GM21576 (cell line): ENCODE measurements at regions not wholly inside any gene's neighbourhood (a gene's known extent, or its start where the extent isn't known, plus 50 kb on each side); places are given as distances from the start of the nearest gene placed in this dataset.
"Not testable (repeated sequence)": the region's sequence is repeated elsewhere in the genome, so short reads cannot be mapped to it uniquely, and the experiment has no call there.

Source experiments
- ATAC-seq: cut with Tn5 transposase; IDR thresholded peaks from one replicate; pipeline ENCODE4 v1.9.1; 2021; ENCODE audit warnings: mild to moderate bottlenecking, moderate library complexity; ENCODE audit not compliant: unreplicated experiment

DNA sequence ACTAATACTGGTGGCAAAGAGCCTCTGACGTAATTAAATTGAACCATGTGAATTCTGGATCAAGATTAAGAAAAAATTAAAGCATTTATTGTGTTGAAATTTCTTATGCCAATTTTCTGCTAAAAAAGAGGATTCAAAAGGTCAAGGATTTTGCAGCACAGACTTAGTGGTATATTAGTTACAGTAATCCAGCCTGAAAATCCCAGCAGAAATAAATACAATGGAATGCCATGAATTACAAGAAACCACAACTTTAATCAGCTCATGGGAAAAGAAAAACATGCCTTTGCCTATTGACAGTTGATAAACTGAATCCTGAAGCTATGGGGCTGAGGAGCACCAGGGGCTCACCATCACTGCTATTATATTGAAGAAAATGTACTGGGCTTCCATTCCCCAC, 114.8 kb upstream of the SATB2 start:
- no peak for ATAC-seq

DNA sequence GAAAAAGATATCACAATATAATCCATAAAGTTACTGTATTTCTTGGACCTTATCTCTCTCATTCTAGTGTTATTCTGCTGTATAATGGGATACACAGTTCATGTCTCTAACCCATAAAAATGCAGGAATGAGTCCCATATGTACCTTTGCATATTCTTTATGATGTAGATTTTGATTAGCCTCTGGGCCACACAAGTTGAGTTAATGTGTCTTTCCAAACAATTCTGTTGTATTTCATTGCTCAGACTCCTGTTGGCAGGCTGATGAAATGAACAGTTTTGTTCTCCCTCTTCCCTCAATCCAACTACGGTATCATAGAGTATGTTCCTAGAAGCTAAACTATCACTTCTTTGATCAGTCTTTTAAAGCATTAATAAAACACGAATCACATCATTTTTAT, 113.2 kb upstream of the SATB2 start:
- no peak for ATAC-seq

DNA sequence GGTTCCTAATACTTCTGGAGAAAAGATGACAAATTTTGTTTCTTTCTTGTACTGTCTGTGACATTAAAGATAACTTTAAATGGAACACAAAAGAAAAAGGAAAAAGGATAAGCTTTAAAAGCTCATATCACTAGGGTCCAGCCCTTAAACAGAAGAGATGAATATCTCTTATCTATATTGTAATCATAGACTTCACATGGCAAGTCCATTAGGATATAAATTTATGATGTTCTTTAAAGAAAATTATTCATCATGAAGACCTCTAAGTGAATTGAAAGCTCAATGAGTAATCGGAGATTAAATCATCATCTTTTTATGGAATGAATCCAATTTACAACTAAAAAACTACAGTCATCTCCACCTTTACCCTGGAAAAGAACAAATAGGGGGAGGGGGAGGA, 111.6 kb upstream of the SATB2 start:
- no peak for ATAC-seq

DNA sequence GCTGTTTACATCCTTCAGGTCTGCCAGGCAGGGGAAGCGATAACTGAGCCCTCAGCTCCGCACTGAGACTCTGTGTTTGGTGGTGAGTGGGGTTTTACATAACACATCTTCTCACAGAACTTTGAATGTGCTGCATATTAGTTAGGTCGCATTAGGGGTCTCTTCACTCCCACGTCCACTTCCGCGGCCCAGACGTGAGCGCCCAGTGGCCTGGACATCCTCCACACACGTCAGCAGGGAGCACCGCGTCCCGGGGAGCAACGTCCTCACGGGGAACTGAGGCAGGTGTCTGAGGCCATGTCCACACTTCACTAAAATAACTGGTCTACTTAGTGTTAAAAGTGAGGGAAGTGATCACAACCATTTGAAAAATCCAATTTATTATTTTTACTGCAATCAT, 100.4 kb upstream of the SATB2 start:
- ATAC-seq = no peak

DNA sequence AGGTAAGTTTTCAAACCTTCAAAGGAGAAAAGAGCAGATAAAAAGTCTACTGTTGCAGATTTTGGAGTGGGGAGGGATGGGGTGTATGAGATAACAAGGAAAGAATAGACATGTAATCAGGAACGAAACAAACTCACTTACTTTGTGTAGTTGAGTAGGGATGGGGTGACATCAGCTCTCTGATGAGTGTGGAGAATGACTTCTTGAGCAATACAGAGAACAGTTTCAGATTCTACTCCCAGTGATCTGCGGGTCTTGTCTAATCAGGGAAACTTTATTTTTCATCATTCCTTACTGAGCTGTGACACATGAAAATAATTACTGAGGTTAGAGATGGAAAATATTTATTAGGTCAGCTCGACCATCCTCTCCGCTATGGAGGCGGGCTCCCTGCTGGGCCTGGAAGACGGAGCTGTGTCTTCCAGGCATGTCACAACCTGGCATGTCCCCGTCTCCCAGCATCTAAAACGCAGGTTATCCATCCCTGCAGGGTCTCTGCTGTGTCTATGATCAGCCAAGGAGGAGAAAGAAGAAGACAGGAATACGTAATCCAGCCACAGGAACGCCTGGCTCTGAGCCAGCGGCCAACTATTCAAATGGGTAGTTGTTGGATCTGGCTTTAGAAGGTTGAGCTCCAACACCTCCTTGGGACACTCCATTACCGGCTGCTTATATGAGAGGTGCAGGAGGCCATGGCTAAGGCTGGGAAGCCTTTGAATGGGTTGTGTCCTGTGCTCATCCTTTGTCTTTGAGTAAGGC, 99.0 kb upstream of the SATB2 start:
- ATAC-seq = no peak

DNA sequence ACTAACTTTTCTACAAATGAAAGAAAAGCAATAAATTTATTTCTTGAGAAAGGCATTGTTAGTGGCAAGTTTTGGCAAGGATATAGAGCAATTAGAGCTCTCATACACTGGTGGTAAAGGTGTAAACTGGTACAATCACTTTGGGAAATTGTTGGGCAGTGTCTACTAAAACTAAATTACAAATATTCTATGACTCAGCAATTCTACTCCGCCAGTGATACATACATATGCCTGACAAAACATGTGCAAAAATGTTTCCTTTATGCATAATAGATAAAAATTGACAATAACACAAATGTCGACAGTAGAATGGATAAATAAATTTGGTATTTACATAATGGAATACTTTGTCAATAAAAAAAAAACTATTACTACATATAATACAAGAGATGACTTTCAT, 96.3 kb upstream of the SATB2 start:
- ATAC-seq = no peak

DNA sequence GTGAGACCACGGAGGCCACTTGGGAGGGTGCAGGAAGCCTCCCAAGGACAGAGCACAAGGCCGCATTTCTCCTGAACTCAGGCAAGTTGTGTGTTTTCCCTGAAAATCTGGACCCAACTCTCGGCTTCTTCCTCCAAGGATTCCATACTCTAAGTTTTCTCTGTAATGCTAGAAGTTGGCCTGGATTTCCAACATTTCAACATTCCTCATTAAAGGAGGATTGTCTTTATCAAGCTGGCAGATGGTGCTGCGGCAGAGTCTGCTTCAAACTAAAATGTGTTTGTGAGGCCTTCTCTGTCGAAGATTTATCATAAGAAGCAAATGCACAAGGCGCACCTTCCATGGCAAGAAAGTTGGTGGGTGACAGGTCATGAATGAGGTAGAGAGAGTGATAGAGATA, 94.4 kb upstream of the SATB2 start:
- ATAC-seq = no peak

DNA sequence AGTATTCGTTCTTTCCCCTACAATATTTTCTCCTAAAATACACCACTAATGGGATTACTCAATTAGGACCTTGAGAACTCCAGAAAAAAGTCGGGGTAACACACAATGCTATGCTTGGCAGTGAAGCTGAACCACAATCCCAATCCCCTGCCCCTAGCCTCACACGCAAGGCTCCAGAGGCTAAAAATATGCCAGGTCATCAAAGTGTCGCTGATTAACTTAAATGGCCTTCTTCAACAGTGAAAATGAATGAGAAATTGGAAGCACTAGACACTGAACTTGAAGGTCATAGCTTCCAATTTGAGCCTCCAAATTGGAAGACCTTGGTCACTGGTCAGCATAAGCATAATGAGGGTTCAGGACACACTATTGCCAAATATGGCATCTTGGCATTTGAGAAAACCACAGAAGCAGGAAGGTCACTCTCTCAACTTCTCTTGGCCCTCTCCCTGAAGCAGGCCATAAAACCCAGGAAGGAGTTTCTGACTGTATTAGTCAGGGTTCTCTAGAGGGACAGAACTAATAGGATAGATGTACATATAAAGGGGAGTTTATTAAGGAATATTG, 86.0 kb upstream of the SATB2 start:
- no peak for ATAC-seq

DNA sequence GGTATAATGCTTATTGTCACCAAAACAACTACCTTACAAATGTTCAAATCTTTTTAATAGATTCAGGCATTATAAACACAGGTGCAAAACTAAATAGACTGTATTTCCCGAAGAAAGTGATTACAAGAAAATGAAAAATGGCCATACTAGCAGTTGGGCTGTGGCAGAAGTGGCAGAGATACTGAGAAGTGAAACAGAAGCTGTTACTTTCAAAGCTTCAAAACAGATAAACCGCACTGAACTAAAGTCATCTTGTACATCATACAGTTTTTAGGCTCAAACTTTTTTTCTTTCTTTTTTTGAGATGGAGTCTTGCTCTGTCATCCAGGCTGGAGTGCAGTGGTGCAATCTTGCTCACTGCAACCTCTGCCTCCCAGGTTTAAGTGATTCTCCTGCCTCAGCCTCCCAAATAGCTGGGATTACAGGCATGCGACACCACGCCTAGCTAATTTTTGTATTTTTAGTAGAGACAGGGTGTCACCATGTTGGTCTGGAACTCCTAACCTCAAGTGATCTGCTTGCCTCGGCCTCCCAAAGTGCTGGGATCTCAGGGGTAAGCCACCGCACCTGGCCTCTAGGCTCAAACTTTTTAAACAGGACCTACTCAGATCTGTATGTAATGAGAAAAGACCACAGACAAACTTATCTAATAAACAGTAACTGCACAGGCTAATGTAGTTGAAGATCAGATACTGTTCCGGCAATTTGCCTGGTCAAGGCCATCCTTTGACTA, 77.9 kb upstream of the SATB2 start:
- no peak for ATAC-seq

DNA sequence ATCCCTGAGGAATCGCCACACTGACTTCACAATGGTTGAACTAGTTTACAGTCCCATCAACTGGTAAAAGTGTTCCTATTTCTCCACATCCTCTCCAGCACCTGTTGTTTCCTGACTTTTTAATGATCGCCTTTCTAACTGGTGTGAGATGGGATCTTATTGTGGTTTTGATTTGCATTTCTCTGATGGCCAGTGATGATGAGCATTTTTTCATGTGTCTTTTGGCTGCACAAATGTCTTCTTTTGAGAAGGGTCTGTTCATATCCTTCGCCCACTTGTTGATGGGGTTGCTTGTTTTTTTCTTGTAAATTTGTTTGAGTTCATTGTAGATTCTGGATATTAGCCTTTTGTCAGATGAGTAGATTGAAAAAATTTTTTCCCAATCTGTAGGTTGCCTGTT, 76.1 kb upstream of the SATB2 start:
- ATAC-seq = not testable (repeated sequence)

DNA sequence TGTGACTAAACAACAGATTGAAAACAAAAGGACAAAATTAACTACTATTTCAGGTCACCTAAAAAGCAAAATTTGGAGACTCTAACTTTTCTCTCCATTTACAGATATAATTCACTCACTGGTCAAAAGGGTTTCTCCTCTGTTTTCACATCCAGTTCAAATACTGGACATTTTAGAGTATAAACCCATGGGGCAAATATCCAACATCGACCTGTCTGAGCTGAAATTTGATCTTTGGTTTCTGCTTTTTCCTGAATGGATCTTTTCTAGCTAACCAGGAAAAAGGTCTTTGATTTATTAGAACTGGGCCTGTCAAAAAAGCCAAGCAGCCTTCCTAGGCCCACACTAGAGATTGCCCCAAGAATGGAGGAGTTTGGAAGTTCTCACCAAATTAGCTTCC, 69.3 kb upstream of the SATB2 start:
- no peak for ATAC-seq

DNA sequence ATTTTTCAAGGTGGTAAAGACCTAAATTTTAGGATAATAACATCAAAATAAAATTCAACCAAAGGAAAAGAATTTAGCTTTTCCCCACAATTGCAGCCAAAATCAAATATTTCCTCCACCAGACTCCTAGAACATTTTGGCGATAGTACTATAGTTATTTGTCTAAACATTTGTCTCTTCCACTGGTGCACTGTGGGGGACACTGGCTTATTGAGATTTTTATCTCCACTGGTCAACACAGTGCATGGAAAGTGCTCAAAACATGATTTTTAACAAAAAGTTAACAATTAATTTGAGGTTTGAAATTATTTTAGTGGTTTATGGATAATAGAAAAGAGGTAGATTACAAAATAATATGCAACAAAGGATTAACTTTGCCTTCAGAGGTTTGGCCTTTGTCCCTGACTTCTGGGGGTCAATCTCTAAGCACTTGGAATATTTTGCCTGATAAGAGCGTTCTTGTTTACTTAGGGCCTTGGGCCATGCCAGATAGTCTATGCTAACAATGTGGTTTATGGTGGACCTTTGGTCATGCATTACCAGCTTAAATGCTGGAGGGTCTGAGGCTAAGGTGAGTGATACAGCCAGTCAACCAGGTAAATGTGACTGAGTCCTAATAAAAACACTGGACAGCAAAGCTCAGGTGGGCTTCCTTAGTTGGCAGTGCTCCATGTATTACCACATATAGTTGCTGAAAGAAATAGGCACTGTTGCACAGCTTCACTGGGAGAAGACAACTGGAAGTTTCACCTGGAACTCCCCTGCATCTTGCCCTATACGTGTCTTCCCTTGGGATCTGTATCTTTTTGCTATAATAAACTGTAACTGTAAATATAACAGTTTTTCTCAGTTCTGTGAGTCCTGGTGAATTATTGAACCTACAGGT, 67.2 kb upstream of the SATB2 start:
- ATAC-seq = no peak

DNA sequence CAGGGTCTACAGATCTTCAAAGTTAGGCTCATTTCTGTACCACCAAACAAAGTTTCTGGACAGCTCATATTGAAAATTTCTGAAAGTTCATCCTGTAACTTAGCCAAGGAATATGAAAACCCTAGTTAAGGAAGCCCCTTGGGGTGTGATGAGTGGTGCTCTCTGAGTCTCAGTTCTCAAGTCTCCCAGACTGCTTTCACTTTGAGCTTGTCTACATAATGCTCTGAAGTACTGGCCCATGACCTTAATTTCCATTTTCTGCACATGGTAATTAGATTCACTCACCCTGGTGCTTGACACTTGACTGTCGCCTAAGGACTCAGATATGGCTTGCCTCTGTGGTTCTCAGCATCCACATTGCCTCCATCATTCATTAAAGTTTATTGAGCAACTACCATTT, 51.7 kb upstream of the SATB2 start:
- peak; percentile 84 for ATAC-seq
